ENCODE measurements at regions not wholly inside any gene's neighbourhood (a gene's known extent, or its start where the extent isn't known, plus 50 kb on each side); places are given as distances from the start of the nearest gene placed in this dataset.

DNA sequence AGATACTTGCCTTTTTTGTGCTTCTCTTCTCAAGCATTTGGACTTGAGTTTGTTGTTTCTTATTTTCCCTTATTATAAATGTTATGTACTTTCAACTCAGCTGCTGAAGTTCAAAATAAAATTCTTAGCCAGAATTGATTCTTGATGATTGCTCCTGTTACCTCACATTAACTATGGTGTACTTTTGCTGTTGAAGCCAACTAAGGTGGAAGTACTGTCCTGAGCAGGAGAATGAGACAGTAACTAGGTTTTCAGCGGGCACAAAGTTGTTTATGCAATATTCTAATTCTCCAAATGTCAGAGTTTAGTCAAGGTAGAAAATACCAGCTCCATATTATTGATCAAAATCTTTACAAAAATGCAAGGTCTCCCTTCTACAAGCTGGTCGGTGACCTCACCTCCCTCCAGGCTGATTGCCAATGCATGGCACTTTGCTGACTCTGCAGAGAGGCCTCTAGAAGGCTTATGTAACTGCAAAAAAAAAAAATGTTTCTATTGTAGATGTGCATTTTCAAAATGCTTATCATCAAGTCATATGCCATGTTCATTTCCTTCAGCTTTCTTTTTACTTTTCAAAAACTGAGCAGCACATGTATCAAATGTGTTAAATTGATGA, 1783.5 kb upstream of the WWC1 start:
- DNase-seq (ENCODE audit: low spot score), result no peak

DNA sequence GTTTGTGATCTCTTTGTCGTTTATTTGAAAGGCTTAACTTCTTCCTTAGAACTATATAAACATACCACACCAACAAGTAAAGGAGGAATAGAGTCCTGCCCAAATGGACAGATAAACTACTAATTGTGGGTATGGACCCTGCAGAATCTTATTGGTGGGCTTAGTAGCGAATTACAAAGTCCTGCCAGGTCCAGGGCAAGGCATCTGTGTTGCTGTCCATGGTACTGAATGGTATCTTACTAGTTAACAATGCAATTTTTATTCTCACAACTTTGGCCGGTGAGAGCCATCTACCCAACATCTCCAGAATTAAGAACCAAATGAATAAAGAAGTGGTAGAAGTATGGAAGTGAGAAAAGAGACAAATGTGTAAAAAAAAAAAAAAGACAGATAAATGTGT, 1782.4 kb upstream of the WWC1 start:
- DNase-seq (ENCODE audit: low spot score), result peak; percentile 10

DNA sequence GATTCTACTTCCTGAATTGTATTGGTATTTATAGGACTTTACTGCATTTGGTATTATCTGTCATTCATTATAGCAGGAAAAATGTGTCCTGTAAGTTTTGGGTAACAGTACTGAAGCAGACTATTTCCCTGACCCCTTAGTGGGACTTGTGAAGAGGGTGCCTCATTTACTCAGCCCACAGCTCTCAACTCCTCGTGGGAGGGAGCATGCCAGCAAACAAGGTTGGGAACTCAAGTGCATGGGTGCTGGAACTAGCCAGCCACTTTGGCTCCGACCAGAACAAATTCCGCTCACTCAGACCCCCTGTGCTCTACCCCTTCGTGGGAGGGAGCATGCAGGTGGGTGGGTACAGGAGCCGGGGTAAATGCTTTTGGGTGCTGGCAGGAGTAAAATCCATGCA, 1773.5 kb upstream of the WWC1 start:
- no peak for DNase-seq (ENCODE audit: low spot score)

DNA sequence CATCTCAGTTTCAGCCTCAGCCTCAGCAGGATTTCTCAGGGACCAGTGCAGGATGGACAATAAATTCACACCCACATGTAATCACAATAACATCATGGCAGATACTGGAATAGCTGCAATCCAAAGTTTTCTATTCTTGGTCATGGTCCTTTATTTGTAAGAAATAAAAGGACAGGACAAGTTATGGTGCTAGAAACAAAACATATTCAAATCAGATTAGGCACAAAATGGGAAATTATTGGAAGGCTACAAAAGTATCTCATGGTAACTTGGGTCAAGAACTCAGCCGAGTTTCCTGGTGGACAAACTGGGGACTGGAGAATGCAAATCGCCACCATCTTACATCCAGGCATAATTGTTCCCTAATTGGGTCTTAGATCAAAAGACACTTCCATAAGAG, 1768.2 kb upstream of the WWC1 start:
- no peak for DNase-seq (ENCODE audit: low spot score)

DNA sequence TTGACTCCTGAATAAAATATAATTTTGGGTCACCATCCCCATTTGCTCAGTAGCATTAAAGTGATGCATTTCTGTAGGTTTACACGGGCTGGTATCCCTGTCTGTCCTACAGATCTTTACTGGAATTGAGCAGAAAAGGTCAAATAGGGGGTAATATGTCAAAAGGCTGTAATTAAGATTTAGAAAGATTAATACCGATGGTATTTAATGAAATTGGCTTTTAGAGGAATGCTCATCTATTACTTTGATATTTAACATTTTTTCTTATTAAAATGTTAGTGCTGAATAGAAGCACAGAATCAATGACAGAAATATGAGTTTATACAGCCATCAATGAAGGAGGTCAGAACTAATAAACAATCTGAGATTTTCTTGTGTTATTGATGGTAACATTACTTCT, 1762.2 kb upstream of the WWC1 start:
- DNase-seq (ENCODE audit: low spot score), result no peak

DNA sequence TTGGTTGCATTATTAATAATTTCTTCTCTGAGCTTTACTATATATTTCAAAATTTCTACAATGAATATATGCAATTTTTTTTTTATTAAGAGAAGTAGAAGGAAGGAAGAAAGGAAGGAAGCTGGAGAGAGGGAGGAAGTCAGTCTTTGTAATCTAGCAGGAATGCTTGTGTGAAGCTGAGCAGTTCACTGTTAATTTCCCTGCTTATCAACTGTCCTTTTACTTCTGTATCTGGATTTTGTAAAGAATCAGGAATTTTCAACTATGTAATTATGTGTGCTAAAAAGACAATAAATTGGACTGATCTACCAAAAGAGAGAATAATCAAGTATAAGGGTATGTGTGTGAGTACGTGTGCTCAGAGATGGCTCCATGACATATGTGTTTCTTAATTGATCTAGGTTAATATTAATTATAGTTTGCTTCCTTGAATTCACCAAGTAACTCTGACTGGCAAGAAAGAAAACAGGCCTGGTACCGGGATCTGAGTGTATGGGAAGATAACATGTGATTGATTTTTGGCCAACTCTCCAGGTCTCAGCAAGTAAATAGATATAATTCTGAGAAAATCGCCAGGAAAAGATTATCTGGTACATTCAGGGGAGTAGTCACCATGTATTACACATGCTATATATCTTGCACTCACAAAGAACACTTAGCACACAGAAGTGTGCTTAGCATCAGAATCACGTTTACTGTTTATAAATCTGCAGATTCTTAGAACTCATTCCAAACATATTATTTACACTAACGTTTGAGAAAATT, 1758.8 kb upstream of the WWC1 start:
- no peak for DNase-seq (ENCODE audit: low spot score)

DNA sequence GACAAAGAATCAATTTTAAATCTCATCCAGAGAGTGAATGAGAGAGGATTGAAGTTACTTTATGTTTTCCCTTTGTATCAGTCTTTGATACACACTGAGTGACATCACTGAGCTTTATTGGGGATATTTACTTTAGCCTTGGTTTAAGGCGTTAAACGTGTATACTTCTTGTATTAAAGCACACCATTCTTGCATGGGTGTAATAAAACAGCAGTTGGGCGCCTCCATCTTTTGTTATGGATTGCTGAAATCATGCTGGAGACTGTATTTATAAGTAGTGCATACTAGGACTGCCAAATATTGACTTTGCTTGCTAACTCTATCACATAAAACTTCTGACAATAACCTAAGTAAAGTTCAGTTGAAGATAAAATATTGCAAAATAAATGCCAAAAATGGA, 1755.8 kb upstream of the WWC1 start:
- no peak for DNase-seq (ENCODE audit: low spot score)

DNA sequence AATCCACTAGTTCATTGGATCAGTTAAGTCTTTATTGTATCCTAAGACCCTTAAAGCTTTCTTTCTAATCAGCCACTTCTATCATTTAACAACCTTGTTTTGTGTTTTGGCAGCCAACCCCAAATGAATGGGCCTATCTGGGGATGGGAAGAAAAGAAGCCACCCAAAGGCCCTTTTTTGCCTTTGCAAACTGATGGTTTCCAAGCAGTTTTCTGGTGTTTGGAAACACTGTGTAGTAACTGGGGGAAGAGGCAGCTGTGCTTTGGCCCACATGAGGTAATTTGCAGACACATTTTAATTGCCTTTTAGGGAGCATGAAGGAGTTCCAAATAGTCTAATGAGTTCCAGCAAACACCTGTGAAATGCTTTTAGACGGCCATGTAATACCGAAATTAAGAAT, 1751.3 kb upstream of the WWC1 start:
- no peak for DNase-seq (ENCODE audit: low spot score)

DNA sequence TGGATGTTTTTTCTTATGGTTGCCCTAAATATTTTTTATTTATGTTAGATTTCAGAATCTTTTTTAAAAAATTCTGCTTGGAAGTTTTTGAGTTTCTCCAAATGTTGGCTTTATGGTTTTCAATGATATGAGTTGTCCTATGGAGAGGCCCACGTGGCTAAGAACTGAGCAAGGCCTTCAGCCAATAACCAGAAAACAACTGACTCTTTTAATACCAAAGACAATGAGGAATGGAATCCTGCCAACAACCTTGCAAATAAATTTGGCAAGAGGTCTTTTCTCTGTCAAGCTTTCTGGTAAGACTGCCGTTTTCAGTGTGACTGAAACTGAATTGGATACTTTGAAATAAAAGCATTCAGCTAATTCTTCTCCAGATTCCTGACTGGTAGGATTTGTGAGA, 1740.1 kb upstream of the WWC1 start:
- DNase-seq (ENCODE audit: low spot score), result no peak

DNA sequence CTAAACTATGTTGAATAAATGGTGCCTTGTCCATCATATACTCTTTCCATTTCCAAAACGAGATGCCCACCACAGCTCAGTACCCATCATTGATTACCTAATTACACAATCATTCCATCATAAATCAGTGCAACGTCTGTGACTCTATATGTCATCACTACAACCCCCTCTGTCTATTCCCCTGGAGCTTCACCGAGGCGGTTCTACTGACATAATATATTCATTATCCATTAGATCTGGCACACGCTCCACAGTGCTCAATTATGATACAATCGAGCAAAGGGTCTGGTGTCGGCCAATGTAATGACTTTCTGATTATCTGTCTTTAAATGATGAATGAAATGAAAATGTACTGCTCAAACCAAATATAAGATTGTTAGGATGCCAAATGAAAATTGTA, 1737.7 kb upstream of the WWC1 start:
- DNase-seq (ENCODE audit: low spot score), result no peak

DNA sequence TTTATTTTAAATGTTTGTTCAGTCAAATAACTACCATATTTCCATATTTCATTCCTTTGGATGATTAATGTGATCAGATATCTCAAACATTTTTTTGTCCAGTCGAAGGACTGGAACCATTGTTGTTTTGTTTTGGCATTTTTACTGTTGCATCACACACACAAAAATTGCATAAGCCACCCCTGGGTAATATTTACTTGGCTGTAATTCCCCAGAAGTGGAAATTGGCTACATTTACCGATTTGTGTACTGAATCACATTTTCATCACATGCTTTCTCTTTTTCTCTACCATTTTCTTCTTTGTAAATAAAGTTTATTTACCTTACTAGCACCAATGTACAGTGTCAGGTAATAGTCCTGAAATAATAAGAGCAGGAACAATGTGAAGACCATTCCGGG, 1729.7 kb upstream of the WWC1 start:
- DNase-seq (ENCODE audit: low spot score), result no peak

DNA sequence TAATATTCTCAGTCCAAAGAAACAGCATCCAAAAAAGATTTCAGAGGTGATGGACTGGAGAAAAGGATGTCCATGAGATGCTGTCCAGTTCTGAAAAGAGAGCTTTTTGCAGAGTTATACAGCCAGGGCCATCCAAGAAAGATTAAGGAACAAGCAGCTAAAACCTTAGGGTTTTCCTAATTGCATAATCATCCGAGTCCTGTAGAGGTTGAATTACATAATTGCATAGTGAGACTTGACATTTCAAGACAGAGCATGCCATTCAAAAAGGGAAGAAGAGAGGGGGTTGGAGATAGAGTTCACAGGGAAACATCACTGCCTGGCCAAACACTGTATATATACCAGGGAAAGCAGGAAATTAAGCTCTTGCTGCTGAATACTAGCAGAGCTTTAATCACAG, 1729.2 kb upstream of the WWC1 start:
- DNase-seq (ENCODE audit: low spot score), result no peak

DNA sequence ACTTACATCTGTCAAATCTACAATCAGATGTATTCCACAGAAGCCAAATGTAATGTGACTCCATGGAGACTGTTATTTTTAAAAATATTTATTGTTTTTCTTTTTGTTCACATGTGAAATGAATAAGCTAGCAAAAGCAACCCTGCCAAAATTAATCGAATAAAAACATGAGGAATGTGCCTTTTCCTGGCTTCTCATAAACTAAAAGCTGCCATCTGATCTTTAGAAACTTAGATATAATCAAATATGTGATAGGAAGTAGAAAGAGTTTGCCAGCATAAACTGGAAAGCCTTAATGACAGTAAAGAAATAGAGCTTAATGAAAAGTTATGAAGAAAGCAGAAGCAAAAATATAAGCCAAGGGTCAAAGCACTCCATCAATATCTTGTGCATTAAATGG, 1724.7 kb upstream of the WWC1 start:
- DNase-seq (ENCODE audit: low spot score), result no peak

DNA sequence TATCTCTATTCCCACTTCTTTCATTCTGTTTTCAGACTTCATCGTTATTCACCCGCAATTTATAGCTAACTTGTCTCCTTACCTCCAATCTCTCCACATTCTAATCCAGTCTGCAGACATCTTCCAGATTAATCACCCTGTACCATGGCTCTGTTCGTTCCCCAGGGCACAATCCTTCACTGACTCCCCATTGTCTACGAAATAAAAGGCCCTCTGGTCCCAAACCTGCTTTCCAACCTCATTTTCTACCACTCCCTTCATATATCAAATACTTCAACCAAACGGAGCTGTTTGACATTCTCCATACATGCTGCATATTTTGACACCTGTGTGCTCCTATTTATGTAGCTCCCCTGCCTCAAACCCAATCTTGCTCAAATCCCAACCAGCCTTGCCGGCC, 1720.6 kb upstream of the WWC1 start:
- DNase-seq (ENCODE audit: low spot score), result no peak

DNA sequence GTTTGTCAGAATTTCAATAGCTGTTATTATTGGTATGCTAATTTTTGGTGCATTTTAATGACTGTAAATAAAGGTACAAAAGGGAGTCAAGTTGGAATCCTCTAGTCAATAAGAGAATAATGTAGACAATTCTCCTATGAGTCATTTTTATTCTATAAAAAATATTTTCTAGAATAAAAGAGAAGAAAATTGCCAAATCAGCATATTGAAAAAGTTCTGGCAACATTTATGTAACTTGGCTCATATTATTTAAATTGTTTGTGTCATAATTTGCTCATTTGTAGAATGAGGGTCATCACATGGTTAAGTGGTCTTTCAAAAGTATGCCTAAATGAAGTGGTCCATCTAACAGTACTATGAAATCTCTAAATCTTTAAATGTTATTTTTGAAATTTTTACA, 1719.8 kb upstream of the WWC1 start:
- DNase-seq (ENCODE audit: low spot score), result no peak

DNA sequence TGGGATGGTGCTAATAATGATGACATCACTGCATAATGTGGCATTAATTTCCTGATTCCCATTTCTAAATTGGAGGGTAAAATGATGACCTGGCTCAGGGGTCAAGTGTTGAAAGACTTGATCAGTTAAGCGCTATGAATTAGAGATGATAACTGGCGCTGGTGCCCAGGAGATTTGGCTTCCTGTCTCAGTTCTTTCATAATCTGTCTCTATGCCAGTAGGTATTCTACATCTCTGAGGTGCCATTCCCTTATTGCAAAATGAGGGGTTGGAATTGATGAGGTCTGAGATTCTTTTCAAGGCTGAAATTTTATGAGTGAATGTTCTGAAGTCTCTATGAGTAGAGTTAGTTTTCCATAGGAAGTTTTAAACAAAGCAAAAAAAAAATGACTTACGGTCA, 1715.1 kb upstream of the WWC1 start:
- no peak for DNase-seq (ENCODE audit: low spot score)

DNA sequence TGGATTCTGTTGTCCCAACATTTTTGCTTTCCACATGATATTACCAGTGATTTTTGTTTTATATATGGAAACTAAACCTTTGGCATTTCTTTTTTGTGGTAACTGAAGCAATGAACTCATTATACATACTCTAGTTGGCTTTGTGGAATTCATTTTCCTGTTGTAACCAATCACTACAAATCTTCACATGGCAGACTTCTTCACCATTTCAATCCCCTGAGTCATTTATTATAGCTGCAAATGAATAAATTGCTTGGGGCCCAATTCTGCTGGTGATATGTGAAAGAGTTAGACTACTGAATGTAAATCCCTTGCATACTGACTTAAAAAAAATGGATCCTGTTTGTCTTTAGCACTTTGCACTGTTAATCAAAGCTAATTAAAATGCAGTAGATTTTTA, 1709.6 kb upstream of the WWC1 start:
- DNase-seq (ENCODE audit: low spot score), result no peak

DNA sequence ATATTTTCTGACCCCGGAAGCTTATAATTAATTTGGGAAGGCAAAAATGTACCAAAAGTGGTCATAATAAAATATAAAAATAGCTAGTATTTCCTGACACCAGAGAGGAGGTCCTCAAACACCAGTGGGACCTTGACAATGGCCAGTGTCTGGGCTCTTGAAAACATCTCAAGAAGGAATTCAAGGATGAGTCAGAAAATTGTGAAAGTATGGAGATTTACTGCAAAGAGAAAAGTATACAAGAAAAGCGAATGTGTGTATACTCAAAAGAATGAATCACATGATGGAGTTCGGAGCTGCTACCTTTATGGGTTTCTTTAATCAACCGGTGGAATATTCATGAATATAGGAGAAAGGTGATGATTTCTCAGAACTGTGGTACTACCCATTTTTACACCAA, 1709.0 kb upstream of the WWC1 start:
- DNase-seq (ENCODE audit: low spot score), result no peak

DNA sequence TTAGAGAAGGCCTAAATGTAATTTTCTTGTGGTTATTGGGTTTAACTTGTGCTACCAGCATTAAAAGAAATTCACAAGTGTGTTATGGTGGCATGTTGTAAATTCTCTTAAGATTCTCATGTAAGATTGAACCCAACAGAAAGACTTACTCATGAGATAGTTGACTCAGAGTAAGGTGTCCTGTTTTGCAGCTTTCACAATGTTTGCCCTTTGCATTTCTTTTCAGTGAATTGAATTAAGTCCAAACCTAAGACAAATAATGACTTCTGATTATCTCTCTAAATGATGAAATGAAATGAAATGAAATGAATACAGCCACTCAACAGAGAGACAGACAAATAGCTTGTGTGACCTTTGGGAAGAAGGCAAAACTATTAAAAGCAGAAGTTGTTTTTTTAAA, 1696.9 kb upstream of the WWC1 start:
- no peak for DNase-seq (ENCODE audit: low spot score)

DNA sequence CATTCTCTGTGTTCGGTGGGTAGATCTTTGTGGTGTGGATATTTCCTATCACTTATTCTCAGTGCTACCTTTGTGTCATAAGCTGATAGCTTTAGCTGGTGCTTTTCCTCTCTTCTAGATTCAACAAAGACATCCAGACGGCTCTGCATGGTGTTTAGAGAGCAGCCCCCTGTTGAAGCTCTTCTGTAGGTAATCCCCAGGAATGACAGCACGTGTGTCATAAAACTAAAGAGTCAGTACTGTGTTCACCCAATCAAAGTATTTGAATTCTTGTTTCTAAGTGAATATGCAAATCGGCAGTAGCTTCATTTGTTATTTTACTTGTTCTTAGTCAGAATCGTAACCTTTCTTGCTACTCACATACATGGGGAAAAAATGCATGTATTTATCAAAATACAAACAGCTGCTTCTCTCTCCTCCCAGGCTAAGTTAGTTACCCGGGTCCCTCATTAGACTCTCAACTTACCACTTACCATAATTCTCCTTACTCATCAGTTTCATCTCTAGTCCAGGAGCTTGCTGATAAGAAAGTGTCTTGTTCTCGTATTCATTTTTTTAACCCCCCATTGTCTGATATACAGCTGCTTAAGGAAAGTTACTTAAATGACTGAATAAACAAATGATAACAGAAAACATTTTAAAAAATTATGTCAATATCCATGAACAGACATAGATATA, 1696.0 kb upstream of the WWC1 start:
- no peak for DNase-seq (ENCODE audit: low spot score)

DNA sequence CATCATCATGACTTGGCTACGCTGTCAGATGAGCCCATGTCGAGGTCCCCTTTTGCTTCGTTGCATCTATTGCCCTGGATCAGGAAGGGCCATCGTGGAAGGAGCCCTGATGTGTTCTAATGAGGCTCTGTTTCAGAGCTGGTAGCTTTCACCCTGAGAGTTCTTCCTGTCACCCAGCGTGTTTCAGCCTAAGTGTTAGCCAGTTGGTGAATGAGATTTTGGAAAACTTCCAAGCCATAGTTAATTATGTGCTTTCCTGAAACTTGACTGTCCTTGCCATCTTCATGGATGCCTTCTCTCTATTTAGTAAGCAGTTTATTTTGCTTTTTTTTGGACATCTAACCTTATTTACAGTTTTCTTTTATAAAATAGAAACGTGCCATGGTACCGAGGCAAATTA, 1695.4 kb upstream of the WWC1 start:
- no peak for DNase-seq (ENCODE audit: low spot score)

DNA sequence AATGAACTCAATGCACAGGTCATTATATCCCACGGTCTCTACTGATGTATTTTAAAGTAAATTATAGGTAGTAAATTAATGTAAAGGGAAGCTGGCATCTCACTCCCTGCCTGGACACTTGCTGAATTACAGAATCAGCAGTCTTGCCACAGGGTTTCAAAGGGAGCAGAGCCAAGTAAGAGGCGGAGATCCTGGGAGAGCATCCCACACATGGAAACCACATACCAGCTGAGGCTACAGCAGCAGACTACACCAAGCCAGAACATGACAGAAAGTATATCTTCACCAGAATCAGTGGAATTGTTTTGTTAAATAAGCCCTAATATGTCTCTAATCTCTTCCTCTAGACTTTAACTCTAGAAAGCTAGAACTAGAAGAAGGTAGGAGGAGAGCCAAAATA, 1689.2 kb upstream of the WWC1 start:
- no peak for DNase-seq (ENCODE audit: low spot score)

DNA sequence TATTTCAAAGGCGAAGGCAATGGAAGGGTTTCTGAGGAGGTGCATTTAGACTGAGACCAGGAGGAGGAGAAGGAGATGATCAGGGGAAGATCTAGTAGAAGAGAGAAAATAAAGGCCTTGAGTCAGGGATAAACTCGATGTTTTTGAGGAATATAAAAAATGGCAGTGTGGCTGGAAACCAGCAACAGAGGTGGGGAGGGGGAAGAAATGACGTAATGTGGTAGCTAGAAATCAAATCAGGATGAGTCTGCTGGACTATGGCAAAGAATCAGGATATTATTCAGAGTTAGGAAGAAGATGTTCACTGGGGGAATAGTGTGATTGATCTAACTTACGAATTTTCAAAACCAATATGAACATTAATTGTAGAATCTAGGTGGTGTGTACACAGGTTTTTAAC, 1673.9 kb upstream of the WWC1 start:
- no peak for DNase-seq (ENCODE audit: low spot score)

DNA sequence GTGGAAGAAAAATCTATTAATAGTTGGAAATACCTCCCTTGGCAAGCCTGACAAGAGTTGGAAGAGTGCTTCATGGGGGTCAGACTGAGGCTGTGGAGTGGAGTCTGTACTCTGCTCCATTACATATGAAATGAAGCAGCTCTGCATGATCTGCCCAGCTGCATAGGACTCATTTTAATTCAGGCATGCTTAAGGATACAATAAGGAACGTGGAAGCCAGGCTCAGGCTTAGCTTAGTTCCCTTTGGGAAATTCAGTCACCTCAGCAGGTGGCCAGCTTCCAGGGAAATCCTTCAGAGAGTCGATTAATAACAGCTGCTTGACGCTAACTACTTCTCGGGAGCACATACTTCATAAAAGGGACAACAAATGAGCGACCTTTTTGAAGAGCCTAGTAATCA, 1672.9 kb upstream of the WWC1 start:
- no peak for DNase-seq (ENCODE audit: low spot score)
